Stomach (tissue), 4 donors: ENCODE measurements at regions not wholly inside any gene's neighbourhood (a gene's known extent, or its start where the extent isn't known, plus 50 kb on each side); places are given as distances from the start of the nearest gene placed in this dataset.

ENCODE experiments used
- CTCF ChIP-seq, 7 experiments: fragments of 450-650 bp in 4 of 7; fragments of 200-600 bp in 3 of 7; sonication (generic) in 3 of 7; IDR thresholded peaks; one replicate each; pipeline ENCODE4 v1.5.1; 2016 to 2019; ENCODE audit warnings: antibody characterized with exemption in 7 of 7, control low read depth in 2 of 7, mild to moderate bottlenecking in 1 of 7
- EP300 ChIP-seq: sonication (generic); formaldehyde crosslinking; IDR thresholded peaks from one replicate; pipeline ENCODE4 v1.6.1; 2017; ENCODE audit warnings: antibody characterized with exemption
- POLR2A ChIP-seq, 4 donors: fragments of 450-650 bp; IDR thresholded peaks; one replicate each; pipeline ENCODE4 v1.6.1; 2016; ENCODE audit warnings: antibody characterized with exemption in 4 of 4, control low read depth in 2 of 4, mild to moderate bottlenecking in 1 of 4, moderate library complexity in 1 of 4
- POLR2AphosphoS5 ChIP-seq, 3 donors: sonication (generic); formaldehyde crosslinking; IDR thresholded peaks; one replicate each; pipeline ENCODE4 v1.6.1; 2016; ENCODE audit warnings: antibody characterized with exemption in 3 of 3

GRCh38 chr7:115113131-115113530, 191.2 kb downstream of the MDFIC start:
- TF ChIP-seq CTCF (IDR thresholded peaks at IDR 0.05): no peak
- no peak for TF ChIP-seq POLR2A (IDR thresholded peaks at IDR 0.05)
- TF ChIP-seq EP300: no peak
- no peak for TF ChIP-seq POLR2AphosphoS5 (IDR thresholded peaks at IDR 0.05)
